A549 (cell line): ENCODE measurements at regions not wholly inside any gene's neighbourhood (a gene's known extent, or its start where the extent isn't known, plus 50 kb on each side); places are given as distances from the start of the nearest gene placed in this dataset.

Experiments
- BHLHE40 ChIP-seq: IDR thresholded peaks from 2 replicates; pipeline ENCODE4 v1.6.1; 2012; ENCODE audit warnings: low read depth, low read length, inconsistent platforms
- CEBPB ChIP-seq, 2 experiments: fragments of >200 bp in 1 of 2; sonication (Bioruptor Twin) in 1 of 2; formaldehyde crosslinking in 1 of 2; IDR thresholded peaks; 2 replicates each; pipeline ENCODE4 v1.6.1; 2012 to 2016
- CHD2 ChIP-seq: fragments of 150-350 bp; IDR thresholded peaks from 2 replicates; pipeline ENCODE4 v1.6.1; 2014; ENCODE audit warnings: low read length; ENCODE audit not compliant: partially characterized antibody
- CTCF ChIP-seq: fragments of >200 bp; sonication (Bioruptor Twin); formaldehyde crosslinking; IDR thresholded peaks from 3 replicates; pipeline ENCODE4 v1.5.1; 2016
- EP300 ChIP-seq, 2 experiments: fragments of >200 bp; sonication (Bioruptor Twin); formaldehyde crosslinking; IDR thresholded peaks; 2 replicates in 1 of 2; 3 replicates in 1 of 2; pipeline ENCODE4 v1.6.1; 2016 to 2017
- JUNB ChIP-seq: fragments of >200 bp; sonication (Bioruptor Twin); formaldehyde crosslinking; IDR thresholded peaks from 2 replicates; pipeline ENCODE4 v1.6.1; 2016
- MAZ ChIP-seq: fragments of 150-350 bp; IDR thresholded peaks from 2 replicates; pipeline ENCODE4 v1.6.1; 2014; ENCODE audit warnings: antibody characterized with exemption, low read depth, low read length, borderline replicate concordance
- MYC ChIP-seq: IDR thresholded peaks from 2 replicates; pipeline ENCODE4 v1.6.1; 2012; ENCODE audit warnings: mild to moderate bottlenecking, inconsistent platforms, low read length, improper control_type of control experiment, borderline replicate concordance
- PHF8 ChIP-seq: fragments of 200-600 bp; sonication (generic); IDR thresholded peaks from 2 replicates; pipeline ENCODE4 v1.6.1; 2016; ENCODE audit warnings: low read depth, mild to moderate bottlenecking, antibody characterized with exemption, moderate library complexity, borderline replicate concordance
- POLR2A ChIP-seq: IDR thresholded peaks from 2 replicates; pipeline ENCODE4 v1.6.1; 2012; ENCODE audit warnings: mild to moderate bottlenecking, low read length
- RAD21 ChIP-seq, 2 experiments: fragments of >200 bp in 1 of 2; sonication (Bioruptor Twin) in 1 of 2; formaldehyde crosslinking in 1 of 2; IDR thresholded peaks in 1 of 2; conservative IDR thresholded peaks in 1 of 2; 2 replicates in 1 of 2; 3 replicates in 1 of 2; pipeline ENCODE4 v1.6.1; 2012 to 2018; ENCODE audit warnings: inconsistent platforms in 1 of 2
- REST ChIP-seq: fragments of 200-600 bp; sonication (generic); IDR thresholded peaks from 2 replicates; pipeline ENCODE4 v1.6.1; 2016; ENCODE audit warnings: antibody characterized with exemption, mild to moderate bottlenecking, moderate library complexity
- RFX5 ChIP-seq: fragments of 450-650 bp; IDR thresholded peaks from 2 replicates; pipeline ENCODE4 v1.7.1; 2014; ENCODE audit warnings: antibody characterized with exemption, mild to moderate bottlenecking, moderate library complexity
- SREBF2 ChIP-seq: fragments of 450-650 bp; IDR thresholded peaks from 2 replicates; pipeline ENCODE4 v1.6.1; 2014; ENCODE audit warnings: mild to moderate bottlenecking, moderate library complexity

GRCh38 chr4:124566030-124566429 is 146.5 kb downstream of the ANKRD50 start:
- TF ChIP-seq POLR2A: no peak
- no peak for TF ChIP-seq CEBPB (IDR thresholded peaks at IDR 0.05)
- TF ChIP-seq CTCF: no peak
- TF ChIP-seq JUNB: no peak
- no peak for TF ChIP-seq CHD2
- no peak for TF ChIP-seq MAZ
- TF ChIP-seq RFX5: no peak
- no peak for TF ChIP-seq BHLHE40
- no peak for TF ChIP-seq EP300 (IDR thresholded peaks at IDR 0.05)
- TF ChIP-seq MYC: no peak
- no peak for TF ChIP-seq REST
- TF ChIP-seq RAD21 (conservative IDR thresholded peaks at IDR 0.05 in 1 of 2, IDR thresholded peaks at IDR 0.05 in 1 of 2): no peak
- TF ChIP-seq PHF8: no peak
- TF ChIP-seq SREBF2: no peak
